Activated T-helper 17 cell treated with anti-CD3 and anti-CD28 coated beads, Interleukin-2, amount 50 U/mL, for 72 hours (primary cell): ENCODE measurements at regions not wholly inside any gene's neighbourhood (a gene's known extent, or its start where the extent isn't known, plus 50 kb on each side); places are given as distances from the start of the nearest gene placed in this dataset.

Source experiments
- ATAC-seq: fragments of 150-1000 bp; cut with Tn5 transposase; replicated peaks from 2 replicates; pipeline ENCODE4 v1.10.0; 2021; ENCODE audit warnings: mild to moderate bottlenecking, moderate library complexity
- H3K27ac Mint-ChIP-seq: one replicate; pipeline ENCODE4 v1.8.0; 2022; ENCODE audit warnings: mixed read lengths
- H3K27me3 Mint-ChIP-seq: one replicate; pipeline ENCODE4 v1.8.0; 2022; ENCODE audit warnings: mixed read lengths
- H3K36me3 Mint-ChIP-seq: one replicate; pipeline ENCODE4 v1.8.0; 2022; ENCODE audit warnings: low read depth, mild to moderate bottlenecking, mixed read lengths
- H3K4me1 Mint-ChIP-seq: one replicate; pipeline ENCODE4 v1.8.0; 2022; ENCODE audit warnings: mixed read lengths
- H3K4me3 Mint-ChIP-seq: one replicate; pipeline ENCODE4 v1.8.0; 2022; ENCODE audit warnings: mild to moderate bottlenecking, mixed read lengths
- H3K9me3 Mint-ChIP-seq: one replicate; pipeline ENCODE4 v1.8.0; 2022; ENCODE audit warnings: mixed read lengths

DNA sequence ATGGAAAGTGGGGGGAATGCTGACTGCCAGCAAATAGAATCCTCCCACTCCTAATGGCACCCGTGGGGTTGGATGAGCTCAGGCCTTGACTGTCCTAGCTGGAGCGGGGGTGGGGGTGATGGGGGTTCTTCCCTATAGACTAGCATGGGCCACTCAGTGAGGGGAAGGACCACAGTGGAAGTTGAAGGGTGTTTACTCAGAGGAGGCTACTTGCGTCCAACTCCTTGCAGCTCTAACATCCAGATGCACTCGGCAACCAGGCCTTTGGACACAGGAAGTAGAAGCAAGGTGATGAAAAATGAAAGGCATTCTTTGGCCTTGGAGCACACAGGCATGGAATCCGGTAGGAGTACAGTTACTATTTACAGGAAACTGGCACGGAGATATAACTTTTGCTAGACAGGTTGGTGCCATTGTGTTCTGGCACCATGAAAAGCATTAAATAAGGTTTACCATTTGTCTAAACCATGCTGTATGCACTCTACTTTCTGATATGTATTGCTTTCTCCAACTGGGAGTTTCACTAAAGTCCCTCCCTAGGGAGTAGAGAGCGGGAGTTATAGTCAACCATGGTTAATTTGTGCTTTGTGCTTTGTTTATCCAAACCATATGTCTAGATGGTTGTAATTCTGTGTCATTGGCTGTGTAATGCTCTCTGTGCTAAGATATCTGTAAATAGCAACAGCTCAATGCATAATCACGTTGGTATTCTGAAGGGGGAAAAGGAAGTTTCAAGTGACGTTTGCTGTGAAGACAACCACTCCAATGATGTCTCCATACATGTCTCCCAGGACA, 125.3 kb downstream of the TSHZ3 start:
- ATAC-seq = no peak
- H3K27me3 Mint-ChIP-seq = no peaks in the 10 kb centered on the region
- H3K36me3 Mint-ChIP-seq = no peaks in the 10 kb centered on the region
- H3K4me1 Mint-ChIP-seq = peaks cover 9% of the 10 kb centered on the region
- peaks cover 26% of the 10 kb centered on the region for H3K9me3 Mint-ChIP-seq
- no peak overlapping the region for H3K27ac Mint-ChIP-seq
- no peak overlapping the region for H3K4me3 Mint-ChIP-seq

DNA sequence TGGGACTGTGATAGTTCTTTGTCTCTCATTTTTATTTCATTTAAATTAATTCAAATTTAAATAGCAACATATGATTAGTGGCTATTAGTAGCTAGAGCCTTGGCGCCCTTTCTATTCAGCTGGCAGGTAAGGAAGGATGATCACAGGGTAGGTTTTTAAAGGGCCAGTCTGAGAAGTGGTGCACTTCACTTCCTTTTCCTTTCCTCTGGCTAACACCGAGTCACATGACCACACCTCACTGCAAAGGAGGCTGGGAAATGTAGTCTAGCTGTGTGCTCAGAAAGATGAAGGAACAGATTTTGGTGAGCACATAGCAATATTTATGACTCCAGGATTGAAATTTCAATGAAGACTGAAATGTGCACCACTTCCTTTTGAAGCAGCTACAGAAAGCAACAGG, 128.7 kb downstream of the TSHZ3 start:
- peak; percentile 92 for ATAC-seq
- Mint-ChIP-seq H3K27me3 (no peaks in the 10 kb centered on the region), H3K9me3 (peaks cover 15% of the 10 kb centered on the region), H3K4me1 (peaks cover 5% of the 10 kb centered on the region), H3K36me3 (no peaks in the 10 kb centered on the region), H3K27ac (peak overlapping the region; percentile 36), H3K4me3 (peak overlapping the region; percentile 4)

DNA sequence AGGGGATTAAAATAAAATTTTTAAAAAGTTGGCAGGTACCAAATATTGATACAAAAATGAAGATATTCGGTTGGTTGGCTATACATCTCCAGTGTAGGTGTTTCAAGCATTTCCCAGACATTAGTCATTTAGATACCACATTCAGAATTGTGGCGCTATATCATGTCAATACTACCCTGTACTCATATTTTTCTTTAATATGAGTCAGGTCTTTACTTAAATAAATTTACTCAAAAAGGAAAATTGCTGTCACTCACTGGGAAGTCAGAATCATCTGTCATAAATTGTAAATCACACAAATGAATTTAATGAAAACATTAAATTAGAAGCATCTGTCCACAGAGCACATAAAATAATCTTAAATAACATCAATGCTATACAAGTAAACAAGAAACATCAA, 134.2 kb downstream of the TSHZ3 start:
- Mint-ChIP-seq H3K36me3 (peaks cover 6% of the 10 kb centered on the region), H3K27me3 (no peaks in the 10 kb centered on the region), H3K4me3 (peak overlapping the region; percentile 87), H3K9me3 (peaks cover 2% of the 10 kb centered on the region), H3K27ac (peak overlapping the region; percentile 99), H3K4me1 (peaks cover 23% of the 10 kb centered on the region)
- ATAC-seq = peak; percentile 67

DNA sequence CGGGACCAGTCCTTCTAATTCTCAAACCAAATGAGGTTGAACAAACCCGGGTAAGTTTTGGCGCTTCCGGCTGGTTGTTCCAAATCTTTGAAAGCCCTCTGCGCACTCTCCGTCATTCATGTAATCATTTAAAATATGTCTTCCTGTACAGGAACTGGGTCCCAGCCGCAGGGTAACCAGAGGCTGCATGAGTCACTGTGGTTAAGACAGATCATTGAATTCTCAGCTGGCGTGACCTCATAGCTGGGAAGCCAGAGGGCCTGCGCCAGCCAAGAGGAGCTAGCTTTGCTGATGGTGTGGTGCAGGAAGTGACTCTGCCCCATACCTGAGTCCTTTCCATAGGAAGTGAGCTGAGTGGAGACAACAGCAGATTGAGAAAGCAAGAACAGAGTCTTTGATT, 135.2 kb downstream of the TSHZ3 start:
- H3K9me3 Mint-ChIP-seq = no peaks in the 10 kb centered on the region
- ATAC-seq = peak; percentile 95
- H3K27ac Mint-ChIP-seq = peak overlapping the region; percentile 99
- H3K27me3 Mint-ChIP-seq = no peaks in the 10 kb centered on the region
- peaks cover 28% of the 10 kb centered on the region for H3K4me1 Mint-ChIP-seq
- H3K36me3 Mint-ChIP-seq = peaks cover 6% of the 10 kb centered on the region
- H3K4me3 Mint-ChIP-seq = peak overlapping the region; percentile 87

DNA sequence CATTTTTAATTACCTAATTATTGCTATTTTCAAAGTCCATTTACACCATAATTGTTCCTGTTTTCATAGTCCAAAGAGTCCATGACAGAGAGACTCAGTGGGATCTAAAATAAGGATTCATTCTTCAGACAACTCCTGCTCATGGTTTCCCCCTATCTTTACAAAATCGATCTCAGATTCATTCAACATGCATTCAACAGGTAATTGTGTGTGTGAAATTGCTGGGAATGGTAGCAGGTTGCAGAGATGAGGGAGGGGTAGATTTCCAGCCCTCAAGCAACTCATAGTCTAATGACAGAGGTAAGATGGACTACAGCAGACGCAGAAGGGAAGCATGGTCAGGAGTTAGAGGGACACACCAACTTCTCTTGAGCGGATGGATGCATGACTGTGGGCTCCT, 138.1 kb downstream of the TSHZ3 start:
- no peak overlapping the region for H3K27ac Mint-ChIP-seq
- H3K9me3 Mint-ChIP-seq = peaks cover under 1% of the 10 kb centered on the region
- peaks cover 1% of the 10 kb centered on the region for H3K27me3 Mint-ChIP-seq
- no peak overlapping the region for H3K4me3 Mint-ChIP-seq
- H3K4me1 Mint-ChIP-seq = peaks cover 28% of the 10 kb centered on the region
- ATAC-seq = no peak
- peaks cover 6% of the 10 kb centered on the region for H3K36me3 Mint-ChIP-seq

DNA sequence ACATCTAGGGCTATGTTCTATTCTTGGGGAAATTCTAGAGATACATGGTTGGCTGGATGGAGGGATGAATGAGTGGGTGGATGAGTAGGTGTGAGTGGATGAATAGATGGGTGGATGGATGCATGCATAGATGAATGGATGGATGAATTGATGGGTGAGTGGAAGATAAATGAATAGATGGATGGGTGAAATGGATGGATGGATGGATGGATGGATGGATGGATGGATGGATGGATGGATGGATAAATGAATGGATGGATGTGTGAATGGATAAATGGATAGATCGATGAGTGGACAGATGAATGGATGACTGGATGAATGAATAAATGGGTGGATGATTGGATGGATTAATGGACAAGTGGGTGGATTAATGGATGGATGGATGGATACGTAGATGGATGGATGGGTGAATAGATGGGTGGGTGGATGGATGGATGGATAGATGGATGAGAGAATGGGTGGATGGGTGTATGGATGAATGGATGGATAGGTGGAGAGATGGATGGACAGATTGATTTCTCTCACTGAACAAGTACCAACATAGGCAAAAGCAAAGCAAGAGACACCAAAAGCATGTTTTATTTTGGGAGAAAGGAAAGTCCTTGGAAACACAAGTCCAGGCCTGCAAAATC, 143.2 kb downstream of the TSHZ3 start:
- no peaks in the 10 kb centered on the region for H3K36me3 Mint-ChIP-seq
- no peak for ATAC-seq
- H3K4me1 Mint-ChIP-seq = peaks cover 4% of the 10 kb centered on the region
- H3K4me3 Mint-ChIP-seq = no peak overlapping the region
- peaks cover 4% of the 10 kb centered on the region for H3K9me3 Mint-ChIP-seq
- peaks cover 18% of the 10 kb centered on the region for H3K27me3 Mint-ChIP-seq
- H3K27ac Mint-ChIP-seq = no peak overlapping the region

DNA sequence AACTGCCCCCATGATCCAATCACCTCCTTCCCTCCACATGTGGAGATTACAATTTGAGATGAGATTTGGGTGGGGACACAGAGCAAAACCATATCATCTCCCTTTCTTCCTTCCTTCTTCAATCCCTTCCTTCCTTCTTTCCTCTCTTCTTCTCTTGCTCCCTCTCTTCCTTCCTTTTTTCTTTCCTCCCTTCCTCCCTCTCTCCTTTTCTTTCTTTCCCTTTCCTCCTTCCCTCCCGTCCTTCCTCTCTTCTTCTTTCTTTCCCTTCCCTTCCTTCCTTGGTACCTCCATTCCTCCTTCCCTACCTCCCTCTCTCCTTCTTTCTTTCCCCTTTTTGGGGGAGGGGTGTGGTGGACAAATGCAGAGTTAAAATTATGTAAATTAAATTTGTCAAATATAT, 145.1 kb downstream of the TSHZ3 start:
- no peak for ATAC-seq
- Mint-ChIP-seq H3K9me3 (peaks cover 4% of the 10 kb centered on the region), H3K36me3 (no peaks in the 10 kb centered on the region), H3K27ac (no peak overlapping the region), H3K4me3 (no peak overlapping the region), H3K27me3 (peaks cover 18% of the 10 kb centered on the region), H3K4me1 (no peaks in the 10 kb centered on the region)

DNA sequence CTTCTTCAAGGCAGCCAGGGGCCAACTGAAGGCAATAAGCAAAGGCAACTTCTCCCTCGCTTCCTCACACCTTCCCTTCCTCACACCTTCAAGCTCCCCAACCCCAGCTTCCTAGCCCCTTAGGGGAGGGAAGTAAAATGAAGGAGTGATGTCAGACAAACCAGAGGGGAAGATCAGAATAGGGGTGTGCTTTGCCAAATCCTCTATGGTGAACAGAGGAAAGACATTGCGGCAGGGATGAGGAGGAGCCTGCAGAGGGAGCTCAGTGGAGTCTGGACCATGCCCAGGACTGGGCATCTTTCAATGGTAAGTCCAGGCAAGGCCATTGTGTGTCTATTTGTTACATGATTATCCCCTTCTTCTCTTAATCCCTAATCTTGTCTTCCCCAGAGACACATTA, 164.0 kb downstream of the TSHZ3 start:
- H3K4me3 Mint-ChIP-seq = no peak overlapping the region
- H3K27ac Mint-ChIP-seq = peak overlapping the region; percentile 3
- no peaks in the 10 kb centered on the region for H3K27me3 Mint-ChIP-seq
- no peak for ATAC-seq
- no peaks in the 10 kb centered on the region for H3K9me3 Mint-ChIP-seq
- no peaks in the 10 kb centered on the region for H3K4me1 Mint-ChIP-seq
- H3K36me3 Mint-ChIP-seq = no peaks in the 10 kb centered on the region

DNA sequence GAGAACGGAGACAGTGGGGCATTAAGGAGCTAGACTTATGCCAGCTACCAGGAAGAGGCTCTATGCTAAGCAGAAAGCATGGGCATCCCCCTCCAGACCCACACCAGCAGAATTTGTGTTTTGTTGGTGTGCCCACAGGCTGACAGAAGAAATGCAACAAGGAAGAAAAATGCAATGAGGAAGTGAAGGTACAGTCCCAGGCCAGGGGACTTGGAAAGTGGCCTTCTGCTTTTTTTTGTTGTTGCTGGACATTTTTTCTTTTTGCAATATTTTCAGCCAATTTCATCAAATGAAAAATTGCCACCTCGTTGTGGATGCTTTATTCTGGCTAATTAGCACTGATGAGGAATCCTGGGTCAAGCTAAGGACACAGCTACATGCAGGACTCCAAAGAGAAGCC, 167.7 kb downstream of the TSHZ3 start:
- peaks cover 10% of the 10 kb centered on the region for H3K9me3 Mint-ChIP-seq
- H3K27me3 Mint-ChIP-seq = no peaks in the 10 kb centered on the region
- no peak overlapping the region for H3K4me3 Mint-ChIP-seq
- no peaks in the 10 kb centered on the region for H3K4me1 Mint-ChIP-seq
- no peaks in the 10 kb centered on the region for H3K36me3 Mint-ChIP-seq
- no peak for ATAC-seq
- no peak overlapping the region for H3K27ac Mint-ChIP-seq

DNA sequence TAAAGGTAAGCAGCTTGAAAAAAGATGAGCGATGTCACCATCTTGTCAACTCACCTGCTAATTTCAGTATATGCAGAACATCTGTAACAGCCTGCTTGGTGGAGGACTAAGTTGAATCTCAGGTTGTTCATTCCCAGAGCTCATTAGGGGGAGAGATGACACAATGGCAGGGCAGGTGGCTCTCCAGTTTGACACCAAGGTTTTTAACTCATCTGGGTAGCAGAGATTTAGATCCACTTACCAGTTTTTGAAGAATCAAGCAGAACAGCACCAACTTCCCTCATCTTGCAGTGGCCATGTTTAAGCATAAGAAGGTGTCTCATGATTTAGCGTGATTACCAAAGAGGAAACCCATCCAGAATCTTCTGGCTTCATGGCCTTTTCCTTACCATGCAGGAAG, 168.3 kb downstream of the TSHZ3 start:
- no peaks in the 10 kb centered on the region for H3K36me3 Mint-ChIP-seq
- H3K27ac Mint-ChIP-seq = no peak overlapping the region
- H3K4me3 Mint-ChIP-seq = no peak overlapping the region
- peaks cover 4% of the 10 kb centered on the region for H3K27me3 Mint-ChIP-seq
- H3K4me1 Mint-ChIP-seq = no peaks in the 10 kb centered on the region
- H3K9me3 Mint-ChIP-seq = peaks cover 10% of the 10 kb centered on the region
- ATAC-seq = no peak

DNA sequence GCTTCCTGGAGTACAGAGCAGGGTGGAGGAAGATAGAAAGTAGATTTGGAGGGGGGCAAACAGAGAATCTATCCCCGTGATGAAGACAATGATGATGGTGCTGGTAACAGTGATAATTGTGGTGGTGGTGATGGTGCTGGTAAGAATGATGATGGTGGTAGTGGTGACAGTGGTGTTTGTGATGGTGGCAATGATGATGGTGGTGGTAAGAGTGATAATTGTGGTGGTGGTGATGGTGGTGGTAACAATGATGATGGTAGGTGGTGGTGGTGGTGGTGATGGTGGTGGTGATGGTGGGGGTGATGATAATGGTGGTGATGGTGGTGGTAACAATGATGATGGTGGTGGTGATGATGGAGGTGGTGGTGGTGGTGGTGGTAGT, 169.8 kb downstream of the TSHZ3 start:
- no peak for ATAC-seq
- peaks cover 4% of the 10 kb centered on the region for H3K27me3 Mint-ChIP-seq

DNA sequence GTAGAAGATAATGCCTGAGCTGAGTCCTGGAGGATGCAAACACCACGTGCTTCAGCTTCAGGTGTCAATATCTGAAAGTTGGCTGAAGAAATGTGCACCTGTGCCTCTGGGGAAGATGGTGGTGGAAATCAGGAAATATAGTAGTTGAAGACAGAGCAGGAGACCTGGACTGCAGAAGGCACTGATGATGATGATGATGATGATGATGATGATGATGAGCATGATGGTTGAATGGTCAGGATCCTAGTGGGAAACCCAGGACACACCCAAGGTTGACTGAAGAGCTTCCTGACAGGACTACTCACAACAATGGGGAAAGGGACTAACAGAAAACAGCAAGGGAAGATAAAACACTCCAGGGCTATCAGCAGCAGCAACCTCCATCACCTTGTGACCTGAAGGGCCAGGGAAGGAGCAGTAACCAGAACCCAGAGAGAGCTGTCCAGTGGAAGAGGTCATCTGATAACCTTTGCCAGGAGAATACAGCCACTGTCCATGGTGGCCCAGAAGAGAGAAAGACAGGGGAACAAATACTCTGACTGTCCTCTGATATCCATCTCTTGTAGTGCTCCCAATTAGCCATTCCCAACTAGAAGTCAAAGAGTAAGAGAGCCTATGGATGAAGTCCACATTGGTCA, 170.3 kb downstream of the TSHZ3 start:
- no peaks in the 10 kb centered on the region for H3K4me1 Mint-ChIP-seq
- no peak overlapping the region for H3K27ac Mint-ChIP-seq
- no peaks in the 10 kb centered on the region for H3K36me3 Mint-ChIP-seq
- H3K4me3 Mint-ChIP-seq = no peak overlapping the region
- peaks cover 4% of the 10 kb centered on the region for H3K27me3 Mint-ChIP-seq
- no peak for ATAC-seq
- peaks cover 10% of the 10 kb centered on the region for H3K9me3 Mint-ChIP-seq

More for the DNA sequence above, 169.8 kb downstream of the TSHZ3 start:
- Mint-ChIP-seq H3K4me3 (no peak overlapping the region), H3K27ac (no peak overlapping the region), H3K9me3 (peaks cover 10% of the 10 kb centered on the region), H3K36me3 (no peaks in the 10 kb centered on the region), H3K4me1 (no peaks in the 10 kb centered on the region)

DNA sequence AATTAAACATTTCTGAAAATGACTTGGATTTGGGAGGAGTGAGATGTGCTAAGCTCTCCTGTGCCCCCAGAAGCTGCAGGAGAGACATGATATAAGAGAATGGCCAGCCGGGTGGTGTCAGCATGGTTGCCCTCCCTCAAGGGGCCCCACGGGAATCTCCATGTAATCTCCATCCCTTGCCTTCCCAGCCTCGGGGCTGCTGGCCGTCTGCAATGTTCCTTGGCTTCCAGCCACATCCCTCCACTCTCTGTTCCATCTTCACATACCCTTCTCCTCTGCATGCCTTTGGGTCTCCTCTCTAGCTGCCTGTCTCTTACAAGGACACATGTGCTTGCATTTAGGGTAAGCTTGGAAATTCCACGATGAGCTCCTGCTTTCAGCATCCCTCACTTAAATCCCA, 172.0 kb downstream of the TSHZ3 start:
- Mint-ChIP-seq H3K4me3 (no peak overlapping the region), H3K27me3 (peaks cover 4% of the 10 kb centered on the region), H3K4me1 (no peaks in the 10 kb centered on the region), H3K27ac (no peak overlapping the region), H3K9me3 (peaks cover 10% of the 10 kb centered on the region), H3K36me3 (no peaks in the 10 kb centered on the region)
- ATAC-seq = no peak

DNA sequence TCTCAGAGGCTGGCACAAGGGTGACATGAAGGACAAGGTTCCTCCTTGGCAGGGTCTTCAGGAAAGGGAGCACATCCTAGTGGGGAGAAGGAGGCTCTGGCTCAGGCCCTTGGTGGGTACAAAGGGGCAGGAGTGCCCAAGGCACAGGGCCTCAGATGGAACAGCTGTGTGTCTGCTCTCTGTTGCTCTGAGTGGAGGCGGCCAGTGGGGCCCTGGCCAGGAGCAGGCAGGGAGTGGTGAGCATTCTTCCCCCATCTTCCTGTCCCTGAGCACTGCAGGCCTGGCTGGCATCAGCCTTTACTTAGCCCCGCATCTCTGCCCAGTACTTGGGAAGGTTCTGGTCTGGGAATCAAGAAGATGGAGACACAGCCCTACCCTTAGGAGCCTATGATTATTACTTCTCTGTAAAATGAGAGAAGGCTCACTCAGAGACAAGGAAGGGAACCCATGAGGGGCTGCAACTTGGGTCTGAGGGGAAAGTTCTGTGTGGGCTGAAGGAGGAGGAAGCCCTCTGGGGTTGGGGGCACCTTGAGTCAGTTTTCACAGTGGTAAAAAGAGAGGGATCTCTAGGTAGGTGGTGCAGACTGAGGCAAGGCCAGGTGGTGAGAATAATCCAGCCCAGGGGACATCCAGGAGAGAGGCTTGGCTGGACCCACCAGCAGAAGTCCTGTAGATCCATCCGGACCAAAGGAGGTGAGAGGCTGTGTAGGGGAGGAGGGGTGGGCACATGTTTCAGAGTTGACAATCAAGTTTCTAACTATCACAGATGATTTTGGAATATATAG, 173.5 kb downstream of the TSHZ3 start:
- ATAC-seq = no peak
- H3K4me1 Mint-ChIP-seq = no peaks in the 10 kb centered on the region
- H3K27me3 Mint-ChIP-seq = peaks cover 4% of the 10 kb centered on the region
- H3K9me3 Mint-ChIP-seq = peaks cover 10% of the 10 kb centered on the region
- no peaks in the 10 kb centered on the region for H3K36me3 Mint-ChIP-seq
- no peak overlapping the region for H3K27ac Mint-ChIP-seq
- no peak overlapping the region for H3K4me3 Mint-ChIP-seq
